Astrocyte of the spinal cord (primary cell): ENCODE measurements at regions not wholly inside any gene's neighbourhood (a gene's known extent, or its start where the extent isn't known, plus 50 kb on each side); places are given as distances from the start of the nearest gene placed in this dataset.

Experiments
- DNase-seq: peaks from one replicate; pipeline ENCODE4 v3.0.0; 2011; ENCODE audit warnings: low read depth, low spot score
- H3K4me3 ChIP-seq: 2 replicates; pipeline ENCODE4 v1.5.1; 2011; ENCODE audit warnings: low read depth, mild to moderate bottlenecking, low read length, moderate library complexity
- CTCF ChIP-seq: IDR thresholded peaks from 2 replicates; pipeline ENCODE4 v1.5.1; 2012; ENCODE audit warnings: low read depth, mild to moderate bottlenecking, low read length, inconsistent platforms
- in situ Hi-C: cut with HindIII; loops from 2 replicates; pipeline ENCODE4 v1.10.0; 2017; ENCODE audit warnings: low sequenced_read_pairs

GRCh38 chr6:23380465-23380864 lies 745.5 kb upstream of the NRSN1 start:
- in situ Hi-C loops = no loop called here
- no peak for TF ChIP-seq CTCF
- H3K4me3 ChIP-seq = no peak overlapping the region
- no peak for DNase-seq

- H3K4me3 ChIP-seq = no peak overlapping the region
- DNase-seq = no peak
- in situ Hi-C loops = no loop called here
- TF ChIP-seq CTCF = no peak
These were observed 737.8 kb upstream of the NRSN1 start for GRCh38 chr6:23388086-23388783.

GRCh38 chr6:23389386-23389785 lies 736.6 kb upstream of the NRSN1 start:
- H3K4me3 ChIP-seq = no peak overlapping the region
- DNase-seq = no peak
- no peak for TF ChIP-seq CTCF
- in situ Hi-C loops = no loop called here

- TF ChIP-seq CTCF = no peak
- in situ Hi-C loops = no loop called here
- no peak for DNase-seq
- no peak overlapping the region for H3K4me3 ChIP-seq
These were observed 735.8 kb upstream of the NRSN1 start for GRCh38 chr6:23390221-23390620.

GRCh38 chr6:23394681-23395080 lies 731.3 kb upstream of the NRSN1 start:
- in situ Hi-C loops = no loop called here
- no peak for TF ChIP-seq CTCF
- DNase-seq = no peak
- no peak overlapping the region for H3K4me3 ChIP-seq

- H3K4me3 ChIP-seq = no peak overlapping the region
- no peak for DNase-seq
- no peak for TF ChIP-seq CTCF
- in situ Hi-C loops = no loop called here
These were observed 730.6 kb upstream of the NRSN1 start for GRCh38 chr6:23395381-23395780.

- no peak overlapping the region for H3K4me3 ChIP-seq
- no peak for DNase-seq
- TF ChIP-seq CTCF = no peak
- in situ Hi-C loops = no loop called here
These were observed 729.1 kb upstream of the NRSN1 start for GRCh38 chr6:23396949-23397348.
